B cell (primary cell): ENCODE measurements at regions not wholly inside any gene's neighbourhood (a gene's known extent, or its start where the extent isn't known, plus 50 kb on each side); places are given as distances from the start of the nearest gene placed in this dataset.

Source experiments
- ATAC-seq: fragments of 200-7000 bp; cut with Tn5 transposase; one replicate; pipeline ENCODE4 v1.10.0; 2021; ENCODE audit warnings: low read depth, mild to moderate bottlenecking, moderate number of reproducible peaks, moderate library complexity
- CTCF ChIA-PET: fragments of 350-600 bp; sonication (Branson Sonifier 250); formaldehyde crosslinking; loops from one replicate; lab custom pipeline; 2021; ENCODE audit warnings: antibody characterized with exemption, inconsistent platforms; lab: Charles Lee
- POLR2A ChIA-PET: fragments of 350-600 bp; sonication (Branson Sonifier 250); formaldehyde crosslinking; loops from one replicate; lab custom pipeline; 2021; ENCODE audit warnings: antibody characterized with exemption; lab: Charles Lee
- DNase-seq: peaks from one replicate; pipeline ENCODE4 v3.0.0; 2013
- H2AFZ ChIP-seq: 2 replicates; pipeline ENCODE4 v1.6.1; 2012; ENCODE audit warnings: mild to moderate bottlenecking, low read depth, low read length; ENCODE audit not compliant: insufficient read depth, poor library complexity, severe bottlenecking
- H3K27ac ChIP-seq, 2 donors: 1 replicate in 1 of 2; 2 replicates in 1 of 2; pipeline ENCODE4 v1.5.1; 2012 to 2013; ENCODE audit warnings: low read length in 2 of 2, mild to moderate bottlenecking in 2 of 2, moderate library complexity in 1 of 2
- H3K27me3 ChIP-seq, 4 experiments: fragments of 200-600 bp in 1 of 4; sonication (generic) in 1 of 4; replicated peaks in 1 of 4; 1 replicate in 2 of 4; 2 replicates in 2 of 4; pipeline versions ENCODE4 v1.6.1 to v1.7.0; 2013 to 2016; ENCODE audit warnings: low read length in 3 of 4, mild to moderate bottlenecking in 2 of 4, mixed read lengths in 1 of 4, moderate library complexity in 1 of 4; ENCODE audit not compliant: insufficient read depth in 4 of 4, control insufficient read depth in 3 of 4; ENCODE audit errors: control extremely low read depth in 1 of 4
- H3K36me3 ChIP-seq, 2 experiments: replicated peaks in 1 of 2; 1 replicate in 1 of 2; 2 replicates in 1 of 2; pipeline versions ENCODE4 v1.6.1 to v1.7.1; 2013; ENCODE audit warnings: low read length in 1 of 2; ENCODE audit not compliant: insufficient read depth in 2 of 2, control insufficient read depth in 1 of 2; ENCODE audit errors: control extremely low read depth in 1 of 2, extremely low read depth in 1 of 2
- H3K4me1 ChIP-seq, 2 donors: fragments of 200-600 bp in 1 of 2; sonication (generic) in 1 of 2; 1 replicate in 1 of 2; 2 replicates in 1 of 2; pipeline versions ENCODE4 v1.5.1 to v1.6.1; 2013 to 2017; ENCODE audit warnings: low read length in 2 of 2; ENCODE audit not compliant: control insufficient read depth in 2 of 2, insufficient read depth in 2 of 2
- H3K4me2 ChIP-seq: replicated peaks from 2 replicates; pipeline ENCODE3; 2012; ENCODE audit warnings: mild to moderate bottlenecking, low read depth, low read length; ENCODE audit not compliant: poor library complexity, severe bottlenecking
- H3K4me3 ChIP-seq, 5 experiments: fragments of 200-600 bp in 1 of 5; sonication (generic) in 1 of 5; 1 replicate in 3 of 5; 2 replicates in 2 of 5; pipeline versions ENCODE4 v1.5.1 to v1.7.0; 2011 to 2016; ENCODE audit warnings: low read length in 4 of 5, mild to moderate bottlenecking in 4 of 5, low read depth in 2 of 5, control low read depth in 1 of 5, moderate library complexity in 1 of 5; ENCODE audit not compliant: insufficient read depth in 1 of 5; ENCODE audit errors: control extremely low read depth in 1 of 5, extremely low read depth in 1 of 5
- H3K79me2 ChIP-seq: fragments of 200-600 bp; sonication (generic); one replicate; pipeline ENCODE4 v1.6.0; 2016; ENCODE audit warnings: low read length; ENCODE audit not compliant: control insufficient read depth, insufficient read depth
- H3K9ac ChIP-seq: fragments of 200-600 bp; sonication (generic); 2 replicates; pipeline ENCODE4 v1.6.1; 2017; ENCODE audit warnings: mild to moderate bottlenecking, low read length, moderate library complexity
- H3K9me3 ChIP-seq, 3 donors: one replicate each; pipeline versions ENCODE4 v1.6.1 to v1.7.1; 2013; ENCODE audit warnings: low read length in 2 of 3; ENCODE audit not compliant: control insufficient read depth in 2 of 3, insufficient read depth in 1 of 3; ENCODE audit errors: control extremely low read depth in 1 of 3
- H4K20me1 ChIP-seq: 2 replicates; pipeline ENCODE4 v1.6.0; 2012; ENCODE audit warnings: mild to moderate bottlenecking, low read length; ENCODE audit not compliant: insufficient read depth, control insufficient read depth, poor library complexity, severe bottlenecking
- H3K27ac Mint-ChIP-seq: one replicate; pipeline ENCODE4 v1.8.0; 2021; ENCODE audit warnings: mixed read lengths
- H3K27me3 Mint-ChIP-seq: one replicate; pipeline ENCODE4 v1.8.0; 2021; ENCODE audit warnings: mixed read lengths
- H3K4me1 Mint-ChIP-seq: one replicate; pipeline ENCODE4 v1.8.0; 2021; ENCODE audit warnings: mixed read lengths
- H3K4me3 Mint-ChIP-seq: one replicate; pipeline ENCODE4 v1.8.0; 2021; ENCODE audit warnings: mixed read lengths
- H3K9me3 Mint-ChIP-seq: one replicate; pipeline ENCODE4 v1.8.0; 2022; ENCODE audit warnings: mixed read lengths; ENCODE audit not compliant: insufficient read depth
- EZH2 ChIP-seq: IDR thresholded peaks from 2 replicates; pipeline ENCODE4 v1.6.1; 2012; ENCODE audit warnings: borderline replicate concordance, low read depth, mild to moderate bottlenecking, moderate library complexity, low read length; ENCODE audit not compliant: insufficient read depth, poor library complexity, severe bottlenecking
- WGBS: methylation state at CpG from one replicate; pipeline ENCODE4 v1.1.5; 2013; ENCODE audit warnings: missing lambda C conversion rate; ENCODE audit not compliant: insufficient coverage; 5-methylcytosine and 5-hydroxymethylcytosine counted together
- intact Hi-C: fragments of 100-400 bp; cut with micrococcal nuclease; formaldehyde crosslinking; loops from one replicate; pipeline ENCODE4 v1.10.0; 2022
- TF ChIP-seq, protein P1 (sequence below): fragments of 200-600 bp; IDR thresholded peaks from one replicate; pipeline ENCODE4 v1.8.0; 2022; ENCODE audit warnings: antibody characterized with exemption, mild to moderate bottlenecking

DNA sequence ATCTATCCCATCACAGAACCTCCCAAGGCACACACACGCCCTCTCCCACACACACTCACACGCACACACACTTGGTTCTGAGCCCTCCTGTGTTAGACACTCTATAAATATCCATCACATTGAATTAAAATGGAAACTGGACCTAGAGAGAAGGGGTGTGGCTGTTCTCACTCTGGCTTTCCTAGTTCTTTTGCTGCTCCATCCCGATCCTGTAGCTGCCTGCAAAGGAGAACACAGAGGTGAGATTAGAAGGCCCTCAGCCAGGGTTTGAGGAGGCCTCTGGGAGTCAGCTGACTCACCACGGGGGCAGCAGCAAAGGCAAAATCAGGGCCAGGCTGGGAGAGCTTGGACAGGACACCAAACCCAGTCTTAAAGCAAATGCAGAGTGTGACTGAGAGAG is 192.3 kb upstream of the CADM1 start:
- ChIA-PET POLR2A (no interaction called here), CTCF (no interaction called here)
- ATAC-seq (no peak), DNase-seq (no peak)
- Histone ChIP-seq H3K9me3 (peaks cover 0 to 19% (median 0%) of the 10 kb centered on the region in 3 donors), H3K4me3 (no peak overlapping the region), H4K20me1 (no peaks in the 10 kb centered on the region), H3K27ac (no peak overlapping the region), H3K79me2 (no peaks in the 10 kb centered on the region), H3K36me3 (no peaks in the 10 kb centered on the region), H2AFZ (no peak overlapping the region), H3K27me3 (no peaks in the 10 kb centered on the region), H3K9ac (no peak overlapping the region), H3K4me1 (no peaks in the 10 kb centered on the region), H3K4me2 (no peak overlapping the region)
- WGBS, result 86% methylated on average over 3 of the region's 4 CpGs
- Mint-ChIP-seq H3K4me3 (no peak overlapping the region), H3K4me1 (no peaks in the 10 kb centered on the region), H3K27ac (no peak overlapping the region), H3K9me3 (no peaks in the 10 kb centered on the region), H3K27me3 (no peaks in the 10 kb centered on the region)
- TF ChIP-seq, protein P1, sequence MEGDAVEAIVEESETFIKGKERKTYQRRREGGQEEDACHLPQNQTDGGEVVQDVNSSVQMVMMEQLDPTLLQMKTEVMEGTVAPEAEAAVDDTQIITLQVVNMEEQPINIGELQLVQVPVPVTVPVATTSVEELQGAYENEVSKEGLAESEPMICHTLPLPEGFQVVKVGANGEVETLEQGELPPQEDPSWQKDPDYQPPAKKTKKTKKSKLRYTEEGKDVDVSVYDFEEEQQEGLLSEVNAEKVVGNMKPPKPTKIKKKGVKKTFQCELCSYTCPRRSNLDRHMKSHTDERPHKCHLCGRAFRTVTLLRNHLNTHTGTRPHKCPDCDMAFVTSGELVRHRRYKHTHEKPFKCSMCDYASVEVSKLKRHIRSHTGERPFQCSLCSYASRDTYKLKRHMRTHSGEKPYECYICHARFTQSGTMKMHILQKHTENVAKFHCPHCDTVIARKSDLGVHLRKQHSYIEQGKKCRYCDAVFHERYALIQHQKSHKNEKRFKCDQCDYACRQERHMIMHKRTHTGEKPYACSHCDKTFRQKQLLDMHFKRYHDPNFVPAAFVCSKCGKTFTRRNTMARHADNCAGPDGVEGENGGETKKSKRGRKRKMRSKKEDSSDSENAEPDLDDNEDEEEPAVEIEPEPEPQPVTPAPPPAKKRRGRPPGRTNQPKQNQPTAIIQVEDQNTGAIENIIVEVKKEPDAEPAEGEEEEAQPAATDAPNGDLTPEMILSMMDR, result no peak
- TF ChIP-seq EZH2, result no peak
- intact Hi-C loops, result no loop called here

DNA sequence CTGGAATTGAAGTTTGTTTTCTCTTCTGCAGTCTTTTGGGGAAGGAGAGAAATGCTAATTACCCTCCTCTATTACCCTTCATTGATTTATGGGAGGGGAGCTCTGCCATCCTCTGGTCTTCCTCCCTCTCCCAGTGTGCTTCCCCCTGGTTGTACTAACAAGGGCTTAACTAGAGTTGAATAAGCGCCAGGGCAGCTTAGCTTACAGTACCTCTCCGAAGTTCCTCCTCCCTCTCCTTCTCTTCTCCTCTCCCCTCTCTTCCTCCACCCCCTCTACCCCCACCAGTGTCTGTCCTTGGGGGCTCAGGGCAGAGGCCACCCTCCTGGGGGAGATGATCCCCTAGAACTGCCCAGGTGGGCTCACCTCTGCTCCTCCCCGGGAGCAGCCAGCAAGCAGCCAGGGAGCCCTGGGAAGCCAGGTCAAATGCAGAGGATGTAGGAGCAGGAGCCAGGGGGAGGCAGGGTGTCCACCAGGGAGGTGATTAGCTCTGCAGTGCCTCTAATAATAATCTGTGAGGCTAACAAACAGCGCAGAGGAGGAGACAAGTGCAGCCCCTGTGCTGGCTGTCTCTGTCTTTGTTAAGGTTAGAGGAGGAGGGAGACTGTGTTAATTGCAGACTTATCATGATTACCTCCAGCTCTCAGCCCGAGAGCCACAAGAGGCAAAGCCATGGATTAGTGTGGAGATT is 191.6 kb upstream of the CADM1 start:
- no peaks in the 10 kb centered on the region for H3K36me3 ChIP-seq
- H3K4me3 ChIP-seq, result no peak overlapping the region
- H3K27ac ChIP-seq, result no peak overlapping the region
- TF ChIP-seq, protein P1, result no peak
- no peak for TF ChIP-seq EZH2
- H2AFZ ChIP-seq, result no peak overlapping the region
- WGBS, result 67% methylated on average over 4 of the region's 5 CpGs
- no peak overlapping the region for H3K9ac ChIP-seq
- Mint-ChIP-seq H3K27me3 (peaks cover 4% of the 10 kb centered on the region), H3K27ac (no peak overlapping the region), H3K9me3 (no peaks in the 10 kb centered on the region), H3K4me1 (no peaks in the 10 kb centered on the region), H3K4me3 (no peak overlapping the region)
- no peaks in the 10 kb centered on the region for H3K4me1 ChIP-seq
- ChIA-PET CTCF (no interaction called here), POLR2A (no interaction called here)
- no peaks in the 10 kb centered on the region for H3K79me2 ChIP-seq
- H3K27me3 ChIP-seq, result no peaks in the 10 kb centered on the region
- peaks cover 0 to 14% (median 0%) of the 10 kb centered on the region in 3 donors for H3K9me3 ChIP-seq
- ATAC-seq (no peak), DNase-seq (no peak)
- H3K4me2 ChIP-seq, result no peak overlapping the region
- H4K20me1 ChIP-seq, result no peaks in the 10 kb centered on the region
- intact Hi-C loops, result no loop called here
